ENCODE measurements at regions not wholly inside any gene's neighbourhood (a gene's known extent, or its start where the extent isn't known, plus 50 kb on each side); places are given as distances from the start of the nearest gene placed in this dataset.

- TF ChIP-seq CTCF (IDR thresholded peaks at IDR 0.05): no peak
- no peak for TF ChIP-seq POLR2A (IDR thresholded peaks at IDR 0.05)
Measured at GRCh38 chr11:111112614-111113013, 132.9 kb upstream of the POU2AF2 start.

Data from testis (tissue), 2 donors.